Fibroblast of skin of left quadriceps (primary cell): ENCODE measurements at regions not wholly inside any gene's neighbourhood (a gene's known extent, or its start where the extent isn't known, plus 50 kb on each side); places are given as distances from the start of the nearest gene placed in this dataset.

Source experiments
- DNase-seq, 2 experiments: peaks; one replicate each; pipeline ENCODE4 v3.0.0-alpha.2; 2013; ENCODE audit warnings: low read depth in 2 of 2

DNA sequence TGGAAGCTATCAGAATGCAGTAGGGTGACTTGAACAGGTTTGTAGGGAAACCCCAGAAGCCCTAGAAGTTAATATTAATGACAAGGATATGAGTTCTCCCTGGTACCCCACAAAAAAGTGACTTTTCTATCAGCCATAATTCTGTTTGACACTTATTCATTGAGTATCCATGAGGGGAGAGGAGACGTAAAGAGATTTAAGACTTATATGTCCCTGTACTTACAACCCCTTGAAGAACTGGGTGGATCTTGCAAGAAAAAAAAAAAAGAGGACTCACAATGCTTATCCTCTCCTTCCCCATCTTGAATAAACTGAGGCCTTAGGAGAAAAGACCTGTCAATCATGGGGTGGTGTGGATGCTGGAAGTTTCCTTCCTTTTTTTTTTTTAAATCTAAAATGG lies 203.5 kb downstream of the CBLN1 start:
- no peak for DNase-seq

DNA sequence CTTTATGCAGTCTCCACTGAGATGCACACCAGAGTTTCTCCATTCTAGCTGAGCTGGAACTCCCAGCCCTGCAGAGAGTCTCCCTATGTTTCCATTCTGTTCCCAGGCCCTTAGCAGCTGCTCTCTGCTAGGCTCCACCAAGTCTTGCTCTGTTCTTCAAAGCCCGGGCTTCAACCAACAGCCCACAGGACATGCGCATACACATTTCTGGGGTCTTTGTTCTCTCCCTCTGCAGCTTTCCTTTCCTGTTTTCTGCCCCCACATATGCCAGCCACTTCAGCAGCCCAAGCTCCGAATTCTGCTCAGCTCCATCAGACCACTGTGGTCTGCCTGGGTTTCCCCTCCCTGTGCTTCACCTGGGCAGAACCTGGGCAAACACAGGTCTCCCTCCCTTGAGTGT lies 205.9 kb downstream of the CBLN1 start:
- no peak for DNase-seq

DNA sequence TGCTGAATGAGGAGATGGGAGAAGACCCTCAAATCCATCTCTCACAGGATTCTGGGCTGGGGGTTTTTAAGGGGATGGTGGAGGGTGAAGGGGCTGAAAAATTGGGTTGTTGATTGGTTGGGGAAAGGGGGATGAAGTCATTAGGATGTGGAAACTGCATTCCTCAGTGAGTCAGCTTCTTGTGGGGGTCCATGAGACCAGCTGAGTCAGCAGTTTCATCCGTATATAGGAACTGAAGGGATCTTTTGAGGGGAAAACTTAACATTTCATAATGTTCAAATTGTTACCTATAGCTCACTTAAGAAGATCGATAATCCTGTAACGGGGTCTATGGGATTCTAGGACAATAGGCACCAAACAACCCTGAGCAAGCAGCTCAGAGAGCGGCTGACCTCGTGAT lies 213.4 kb downstream of the CBLN1 start:
- no peak for DNase-seq

DNA sequence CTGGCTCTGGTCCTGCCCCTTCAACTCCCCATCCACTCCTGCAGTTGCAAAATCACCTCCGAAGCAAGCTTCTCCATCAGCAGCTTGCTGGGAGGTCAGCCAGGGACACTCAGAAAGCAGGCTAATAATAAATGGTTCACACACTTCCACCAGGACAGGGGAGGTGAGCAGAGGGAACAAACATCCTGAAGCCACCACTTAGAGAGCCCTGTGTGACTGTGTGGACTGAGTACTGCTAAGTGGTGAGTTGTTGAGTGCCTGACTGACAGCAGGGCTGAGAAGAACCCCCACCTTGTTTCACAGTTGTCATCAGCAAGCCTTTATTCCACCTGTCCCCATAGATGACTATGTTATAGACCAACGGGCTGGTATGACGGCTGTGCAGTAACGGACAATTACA lies 213.9 kb downstream of the CBLN1 start:
- no peak for DNase-seq

DNA sequence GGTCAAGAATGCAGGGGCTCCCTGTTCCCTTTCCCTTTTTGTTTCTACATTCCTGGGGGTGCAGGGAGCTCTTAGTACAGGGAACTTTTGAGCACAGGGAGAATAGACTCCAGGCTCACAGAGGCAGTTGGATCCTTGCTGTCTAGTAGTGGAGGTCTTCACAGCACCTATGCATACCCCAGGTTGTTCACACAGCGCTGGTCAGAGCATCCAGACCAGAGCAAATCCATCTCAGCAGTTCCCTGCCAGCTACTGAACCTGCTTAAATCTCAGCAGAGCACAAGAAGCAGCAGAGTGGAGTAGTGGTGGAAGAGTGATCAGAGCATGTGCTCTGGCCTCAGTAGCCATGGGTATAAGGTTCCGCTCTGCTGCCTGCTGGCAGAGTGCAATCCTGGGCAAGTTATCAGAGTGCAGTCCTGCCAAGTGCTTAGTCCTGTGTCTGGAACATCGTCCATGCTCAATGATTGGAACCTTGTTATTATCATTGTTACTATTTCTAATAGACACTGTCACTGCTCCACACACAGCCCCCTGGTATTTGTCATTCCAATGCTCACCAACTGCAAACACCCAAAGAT lies 220.4 kb downstream of the CBLN1 start:
- no peak for DNase-seq

DNA sequence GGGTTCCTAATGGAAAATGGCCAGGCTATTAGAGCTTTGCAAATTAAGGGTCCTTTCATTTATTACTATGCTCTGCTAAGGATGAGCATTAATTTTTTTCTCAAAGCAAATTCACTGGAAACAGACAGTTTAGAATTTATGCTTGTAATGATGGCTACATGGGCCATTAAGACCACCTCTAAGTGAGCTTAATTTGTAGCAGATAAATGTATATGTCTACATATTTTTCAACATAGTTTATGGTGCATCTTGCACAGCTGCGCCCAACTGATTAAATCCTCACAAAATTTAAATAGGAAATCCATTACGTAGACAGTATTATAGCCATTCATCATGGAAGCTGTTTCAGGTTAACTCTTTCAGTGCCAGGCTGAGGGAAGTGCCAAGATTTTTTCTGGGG lies 220.9 kb downstream of the CBLN1 start:
- DNase-seq = no peak

DNA sequence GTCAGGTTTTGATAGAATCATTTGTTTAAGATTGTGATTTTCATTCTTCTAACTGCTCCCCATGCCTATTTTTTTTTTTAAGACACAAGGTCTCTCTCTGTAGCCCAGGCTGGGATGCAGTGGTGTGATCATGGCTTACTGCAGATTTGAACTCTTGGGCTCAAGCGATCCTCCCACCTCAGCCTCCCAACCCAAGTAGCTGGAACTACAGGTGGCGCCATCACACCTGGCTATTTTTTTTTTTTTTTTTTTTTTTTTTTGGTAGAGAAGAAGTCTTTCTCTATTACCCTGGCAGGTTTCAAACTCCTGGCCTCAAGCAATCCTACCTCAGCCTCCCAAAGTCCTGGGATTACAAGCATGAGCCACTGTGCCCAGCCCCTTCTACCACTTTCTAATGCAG lies 223.3 kb downstream of the CBLN1 start:
- no peak for DNase-seq

DNA sequence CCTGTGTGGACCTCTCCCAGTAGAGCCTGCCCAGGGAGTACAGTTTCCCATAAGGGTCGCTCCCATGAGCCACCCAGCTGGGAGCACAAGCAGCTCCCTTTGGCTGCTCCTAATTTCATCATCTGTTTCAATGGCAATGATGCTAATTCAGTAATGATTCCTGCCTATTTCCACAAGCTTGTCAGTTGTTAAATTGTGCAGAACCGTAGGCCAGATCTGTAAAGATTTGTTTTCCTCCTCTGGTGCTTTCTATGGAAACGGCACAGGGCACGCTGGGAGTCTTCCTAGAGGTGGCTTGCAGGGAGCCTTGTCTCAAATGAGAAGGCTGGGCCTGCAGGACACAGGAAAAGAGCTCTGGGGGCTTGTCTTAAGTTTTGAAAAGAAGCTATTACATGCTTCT lies 223.7 kb downstream of the CBLN1 start:
- no peak for DNase-seq

DNA sequence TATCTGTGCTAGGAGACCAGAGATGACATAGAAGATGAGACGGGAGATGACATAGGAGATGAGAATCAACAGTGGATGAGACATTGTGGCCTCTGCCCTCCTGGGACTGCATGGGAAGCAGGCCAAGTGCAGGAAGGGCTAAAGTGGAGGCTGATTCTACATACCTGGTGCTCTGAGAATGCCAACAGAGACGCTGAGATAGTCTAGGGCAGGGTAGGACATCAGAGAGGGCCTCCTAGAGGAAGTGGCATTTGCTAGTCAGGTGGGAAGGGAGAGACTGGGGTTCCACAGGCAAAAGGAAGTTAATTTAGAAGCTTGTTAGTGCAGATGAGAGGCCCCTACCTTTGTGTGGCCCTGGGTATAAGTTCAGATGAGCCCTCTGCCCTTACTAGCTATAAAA lies 224.2 kb downstream of the CBLN1 start:
- DNase-seq = no peak

DNA sequence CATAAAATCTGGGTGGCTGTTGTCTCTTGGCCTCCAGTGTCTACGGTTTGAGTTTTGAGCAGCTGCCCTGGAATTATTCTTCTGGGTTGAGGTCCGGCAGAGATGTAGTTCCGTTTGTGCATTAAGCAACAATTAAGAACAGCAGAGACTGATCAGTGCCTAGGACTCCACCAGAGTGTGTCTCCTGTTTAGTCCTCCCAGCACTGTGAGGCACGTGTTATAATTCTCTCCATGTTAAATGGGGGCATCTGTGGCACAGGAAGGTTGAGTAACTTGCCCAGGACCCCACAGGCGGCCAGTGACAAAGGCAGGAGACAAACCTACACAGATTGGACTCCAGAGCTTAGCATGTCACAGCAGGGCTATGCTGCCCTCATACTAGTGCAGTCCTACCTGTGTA lies 225.1 kb downstream of the CBLN1 start:
- no peak for DNase-seq

DNA sequence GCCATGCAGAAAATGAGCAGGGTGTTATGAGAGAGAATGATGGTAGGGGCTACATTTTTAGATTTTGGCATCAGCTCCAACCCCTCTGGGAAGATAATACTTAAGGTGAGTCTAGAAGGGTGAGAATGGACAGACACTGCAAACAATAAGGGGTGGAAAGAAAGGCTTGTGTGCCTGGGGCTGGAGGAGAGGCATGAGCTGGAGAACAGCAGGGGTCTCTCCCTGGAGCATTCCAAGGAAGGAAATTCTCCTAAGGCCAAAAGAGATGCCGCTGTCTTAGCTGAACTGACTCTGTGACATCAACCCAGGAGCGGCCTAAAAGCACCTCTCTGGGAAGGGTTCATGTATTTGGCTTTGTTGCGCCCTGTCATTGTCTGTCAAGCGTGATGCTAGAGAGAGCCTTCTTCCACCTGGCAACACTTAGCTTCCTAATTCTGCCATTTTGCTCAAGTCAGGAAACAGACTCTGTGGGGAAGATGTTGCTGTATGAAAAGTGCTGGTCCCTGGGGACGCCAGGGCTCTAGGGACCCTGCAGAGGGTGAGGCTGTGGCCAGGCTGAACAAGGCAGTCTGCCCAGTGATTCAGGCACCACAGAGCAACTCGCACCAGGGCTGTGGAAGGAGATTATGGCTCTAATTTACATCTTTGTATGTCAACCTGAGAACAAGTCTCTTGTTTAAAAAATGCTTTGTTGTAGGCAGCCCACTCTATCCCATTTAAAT lies 225.7 kb downstream of the CBLN1 start:
- DNase-seq = no peak

DNA sequence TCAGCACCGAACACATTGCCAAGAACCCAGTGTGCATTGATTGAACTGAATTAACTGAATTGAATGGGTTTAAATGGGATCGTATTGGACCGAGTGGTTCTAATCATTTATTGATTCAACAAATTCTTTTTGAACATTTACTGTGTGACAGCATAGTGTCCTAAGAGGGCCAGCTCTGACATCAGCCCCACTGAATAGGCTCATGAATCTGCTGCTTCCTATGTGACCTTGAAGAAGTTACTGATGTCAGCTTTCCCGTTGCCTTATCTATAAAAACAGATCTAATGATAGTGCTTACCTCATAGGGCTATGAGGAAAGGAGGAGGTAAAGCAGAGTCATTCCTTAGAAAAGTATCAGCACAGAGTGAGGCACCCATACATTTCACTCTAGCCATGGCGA lies 226.3 kb downstream of the CBLN1 start:
- DNase-seq = no peak

DNA sequence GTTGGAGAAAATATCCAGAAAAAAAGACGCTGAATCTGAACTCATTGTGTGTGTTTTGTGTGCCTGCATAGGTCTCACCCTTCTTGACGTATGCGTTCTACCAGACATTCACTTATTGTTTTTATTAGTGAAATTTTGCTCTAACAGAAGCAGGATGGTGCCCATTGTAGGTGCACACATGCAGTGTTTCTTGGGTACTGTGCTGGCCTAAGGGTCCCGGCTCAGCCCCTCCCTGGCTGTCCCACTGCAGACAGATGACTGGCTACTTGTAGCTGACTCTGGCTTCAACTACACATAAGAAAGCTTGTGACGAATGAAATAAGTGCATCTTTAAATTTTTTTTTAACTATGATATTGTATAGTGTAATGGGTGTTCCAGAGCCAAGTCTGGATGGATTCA lies 227.0 kb downstream of the CBLN1 start:
- no peak for DNase-seq

DNA sequence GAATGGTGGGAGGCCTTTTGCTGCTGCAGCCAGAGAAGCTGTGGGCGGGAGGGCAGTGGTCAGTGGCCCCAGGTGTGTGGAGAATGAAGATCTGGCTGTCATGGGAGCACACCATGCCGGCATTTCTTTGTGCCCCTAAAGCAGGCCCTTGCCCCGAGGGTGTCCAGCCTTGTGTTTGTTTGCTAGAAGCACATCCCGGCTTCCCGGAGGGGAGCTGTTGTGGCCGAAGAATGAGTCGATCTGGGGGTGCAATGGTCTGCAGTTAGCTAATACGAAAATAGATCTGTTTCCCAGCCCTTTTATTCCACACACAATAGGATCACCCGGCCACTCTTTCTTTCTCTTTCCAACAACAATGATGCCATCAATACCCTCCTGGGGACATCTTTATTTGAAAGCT lies 228.8 kb downstream of the CBLN1 start:
- DNase-seq = no peak

DNA sequence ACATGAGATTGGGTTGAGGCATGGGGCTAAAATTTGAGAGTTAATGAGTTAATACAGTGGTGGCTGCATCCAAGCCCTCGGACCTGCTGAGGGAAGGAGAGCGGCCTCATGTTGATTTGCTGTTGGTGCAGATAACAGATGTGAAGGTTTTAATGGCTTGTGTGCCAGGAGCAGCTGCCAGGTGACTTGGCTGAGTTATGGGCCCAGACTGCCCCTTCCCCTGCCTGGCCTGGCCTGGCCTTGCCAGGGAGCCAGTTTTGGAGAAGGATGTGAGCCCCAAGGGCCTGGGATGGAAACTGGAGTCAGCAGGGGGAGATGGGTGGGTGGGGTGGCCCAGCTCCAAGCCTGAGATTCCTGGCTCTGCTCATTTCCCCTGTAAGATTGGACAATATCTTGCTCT lies 230.1 kb downstream of the CBLN1 start:
- DNase-seq = no peak

DNA sequence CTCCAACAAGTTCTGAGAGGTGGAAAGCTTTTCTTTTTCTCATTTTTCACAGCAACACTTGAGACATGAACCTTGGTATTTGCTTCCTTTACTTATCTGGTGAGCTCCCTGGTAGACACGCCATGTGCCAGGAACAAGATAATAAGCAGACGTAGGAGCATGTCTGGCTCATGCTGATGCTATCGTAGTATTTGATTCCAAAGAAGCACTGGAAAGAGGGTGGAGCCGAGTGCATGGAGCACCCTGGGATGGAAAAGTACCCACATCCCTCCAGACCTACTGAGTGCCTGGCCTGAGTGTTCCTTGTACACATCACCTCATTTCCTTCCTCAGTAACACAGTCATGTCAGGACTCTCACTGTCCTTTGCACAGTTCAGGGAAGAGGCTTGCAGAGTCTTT lies 231.0 kb downstream of the CBLN1 start:
- DNase-seq = no peak

DNA sequence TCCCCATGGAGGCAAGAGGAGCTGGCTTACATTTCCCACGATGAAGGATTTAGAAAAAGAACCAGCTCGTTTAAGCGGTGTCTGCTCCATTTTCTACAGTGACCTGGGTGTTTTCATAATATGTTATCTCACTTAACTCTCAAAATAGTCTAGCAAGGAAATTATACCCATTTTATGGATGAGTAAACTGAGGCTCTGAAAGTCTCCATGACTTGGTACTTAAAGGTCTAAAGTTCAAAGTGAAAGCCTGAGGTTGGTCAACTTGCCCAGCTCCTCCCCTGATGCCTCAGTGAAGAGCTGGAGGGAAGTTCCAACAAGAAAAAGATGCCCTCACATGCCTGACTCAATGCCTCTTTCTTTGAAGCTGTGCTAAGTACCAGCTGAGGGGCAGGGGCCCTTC lies 232.0 kb downstream of the CBLN1 start:
- no peak for DNase-seq

DNA sequence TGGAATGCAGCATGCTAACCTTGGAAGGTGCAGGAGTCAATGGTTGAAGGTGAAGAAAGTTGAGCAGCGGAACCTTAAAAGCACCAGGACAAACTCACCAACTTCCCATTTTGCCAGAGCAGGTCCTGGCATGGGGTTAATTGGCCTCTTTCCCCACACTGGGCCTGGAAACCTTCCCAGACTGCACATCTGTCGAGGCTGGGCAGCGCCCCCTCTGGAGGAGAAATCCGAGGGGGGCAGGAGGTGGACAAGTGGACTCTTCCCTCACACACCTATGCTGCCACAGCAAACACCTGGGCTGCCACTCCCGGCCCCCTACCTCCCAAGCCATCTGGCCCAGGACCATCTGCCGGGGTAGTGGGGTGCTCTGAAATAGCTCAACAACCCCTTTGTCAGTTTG lies 232.4 kb downstream of the CBLN1 start:
- no peak for DNase-seq

DNA sequence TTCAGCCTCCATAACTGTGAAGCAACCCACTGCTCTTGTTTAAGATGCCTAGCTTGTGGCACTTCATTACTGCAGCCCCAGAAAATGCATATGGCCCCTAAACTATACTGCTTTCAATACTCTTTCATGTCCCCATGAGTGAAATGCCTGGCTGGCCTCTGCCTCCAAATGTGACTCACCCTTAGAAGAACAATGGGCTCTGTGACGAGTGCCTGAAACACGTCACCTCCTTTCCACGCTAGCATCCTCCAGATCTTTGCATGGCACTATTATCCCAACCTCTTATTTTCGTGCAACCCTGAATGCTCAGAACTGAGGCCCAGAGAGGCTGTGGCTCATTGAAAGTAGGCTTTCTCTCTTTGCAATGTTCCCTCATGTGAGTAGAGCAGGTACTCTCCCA lies 233.1 kb downstream of the CBLN1 start:
- DNase-seq = no peak

DNA sequence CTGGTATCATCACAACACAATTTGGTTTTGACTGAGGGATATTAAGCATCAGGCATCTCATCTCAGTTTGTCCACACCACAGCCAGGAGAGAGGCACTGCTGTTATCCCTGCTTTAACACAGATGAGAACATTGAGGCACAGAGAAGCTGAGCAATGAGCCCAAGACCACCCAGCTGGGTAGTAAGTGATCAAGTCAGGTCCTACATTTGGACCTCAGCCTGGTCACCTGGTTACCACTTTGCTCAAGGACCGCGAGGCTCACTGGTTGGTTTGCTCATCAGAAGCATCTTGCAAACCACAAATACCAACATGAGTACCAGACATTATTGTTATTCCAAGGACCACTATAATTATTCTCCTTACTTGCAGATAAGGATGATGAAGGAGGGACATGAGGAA lies 245.5 kb downstream of the CBLN1 start:
- DNase-seq = no peak

DNA sequence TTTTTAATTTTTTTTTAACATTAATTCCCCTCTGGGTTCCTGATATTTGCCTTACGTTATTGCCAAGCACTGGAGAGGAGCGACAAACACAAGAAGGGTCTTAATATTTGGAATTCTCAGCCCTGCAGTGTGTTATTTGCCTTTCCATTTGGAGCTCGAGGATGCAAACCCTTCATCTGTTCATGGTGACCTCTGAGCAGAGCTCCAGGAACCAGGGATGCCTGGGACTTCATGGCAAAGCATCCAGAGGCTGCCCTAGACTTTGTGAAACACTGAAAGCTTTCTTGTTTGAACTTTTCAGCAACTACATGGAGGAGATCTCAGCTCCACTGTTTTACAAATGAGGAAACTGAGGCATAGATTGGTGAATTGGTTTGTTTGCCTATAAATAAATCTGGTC lies 254.2 kb downstream of the CBLN1 start:
- no peak for DNase-seq

DNA sequence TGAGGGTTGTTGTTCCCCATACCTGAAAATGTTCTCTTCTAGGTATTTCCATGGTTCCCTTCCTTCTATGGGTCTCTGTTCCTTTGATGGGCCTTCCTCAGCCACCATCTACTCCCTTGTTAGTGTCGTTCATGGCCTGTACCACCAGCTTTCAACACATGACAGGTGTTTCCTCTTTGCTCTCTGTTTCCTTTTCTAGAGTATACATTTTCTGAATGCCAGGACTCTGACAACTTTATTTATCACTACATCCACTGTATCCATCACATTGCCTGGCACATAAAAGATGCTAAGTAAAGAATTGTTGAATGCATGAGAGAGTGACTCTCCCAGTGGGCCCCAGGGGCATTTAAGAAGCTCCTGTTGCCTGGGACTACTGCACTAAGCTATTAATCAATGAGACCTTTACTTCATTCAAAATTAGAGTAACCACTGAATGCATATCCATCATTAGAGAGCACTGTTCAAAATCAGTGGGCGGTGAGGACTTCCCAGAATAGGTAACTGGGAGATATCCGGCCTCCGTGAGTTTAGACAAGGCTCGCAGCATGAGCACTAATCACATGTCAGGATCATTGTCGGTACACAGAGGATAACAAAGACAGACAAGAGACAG lies 255.0 kb downstream of the CBLN1 start:
- DNase-seq = no peak

DNA sequence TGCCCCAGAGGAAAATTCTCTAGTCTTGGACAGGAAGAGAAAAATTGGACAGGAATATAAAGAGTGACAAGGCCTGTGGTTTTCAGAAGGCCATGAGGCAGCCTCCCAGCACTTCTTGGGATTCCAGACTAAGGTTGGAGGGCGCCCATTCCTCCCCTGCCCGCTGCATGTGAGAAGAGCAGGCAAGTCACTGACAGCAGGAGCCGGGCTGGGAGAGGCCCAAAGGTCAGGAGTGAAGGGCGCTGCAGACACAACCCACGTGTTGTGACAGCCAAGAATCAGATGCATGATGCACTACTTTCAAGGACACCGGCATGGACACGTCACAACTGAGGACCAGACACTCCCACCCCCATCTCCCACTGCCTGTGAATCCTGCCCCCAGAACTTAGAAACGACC lies 256.7 kb downstream of the CBLN1 start:
- DNase-seq = no peak

DNA sequence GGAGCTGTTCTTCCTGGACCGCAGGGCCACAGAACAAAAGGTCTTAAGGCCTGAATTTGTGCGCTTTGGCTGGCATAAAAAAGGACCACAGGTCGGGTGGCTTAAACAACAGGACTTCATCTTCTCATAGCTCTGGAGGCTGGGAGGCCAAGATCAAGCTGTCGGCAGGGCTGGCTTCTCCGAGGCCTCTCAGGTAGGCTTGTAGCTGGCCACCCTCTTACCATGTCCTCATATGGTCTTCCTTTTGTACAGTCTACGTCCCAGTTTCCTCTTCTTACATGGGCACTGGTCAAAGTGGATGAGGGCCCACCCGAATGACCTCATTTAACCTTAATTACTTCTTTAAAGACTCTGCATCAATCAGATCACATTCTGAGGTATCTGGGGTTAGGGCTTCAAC lies 257.6 kb downstream of the CBLN1 start:
- no peak for DNase-seq
